ENCODE measurements at regions not wholly inside any gene's neighbourhood (a gene's known extent, or its start where the extent isn't known, plus 50 kb on each side); places are given as distances from the start of the nearest gene placed in this dataset.

DNA sequence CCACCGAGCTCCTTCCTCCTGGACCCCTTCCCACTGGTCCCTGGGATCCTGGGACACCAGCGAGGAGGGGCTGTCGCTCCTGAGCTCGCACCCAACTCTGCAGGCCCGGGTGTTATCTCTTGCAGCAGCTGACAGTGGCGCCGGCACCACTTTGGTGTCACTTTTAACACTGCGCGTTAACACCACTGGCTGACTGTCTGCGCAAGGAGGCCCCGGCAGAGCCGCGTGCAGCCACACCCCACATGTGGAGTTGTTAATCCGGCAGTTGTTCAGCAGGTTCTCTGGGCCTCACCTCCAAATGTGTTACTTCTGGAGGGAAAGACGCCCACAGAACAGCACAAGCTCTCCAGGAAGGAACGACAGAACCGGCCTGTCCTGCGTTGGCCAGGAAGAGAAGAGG, 155.0 kb upstream of the GLI2 start:
- H3K4me3 ChIP-seq (replicated peaks; ENCODE audit: low read depth, low read length), result no peak overlapping the region
- TF ChIP-seq, protein P1, sequence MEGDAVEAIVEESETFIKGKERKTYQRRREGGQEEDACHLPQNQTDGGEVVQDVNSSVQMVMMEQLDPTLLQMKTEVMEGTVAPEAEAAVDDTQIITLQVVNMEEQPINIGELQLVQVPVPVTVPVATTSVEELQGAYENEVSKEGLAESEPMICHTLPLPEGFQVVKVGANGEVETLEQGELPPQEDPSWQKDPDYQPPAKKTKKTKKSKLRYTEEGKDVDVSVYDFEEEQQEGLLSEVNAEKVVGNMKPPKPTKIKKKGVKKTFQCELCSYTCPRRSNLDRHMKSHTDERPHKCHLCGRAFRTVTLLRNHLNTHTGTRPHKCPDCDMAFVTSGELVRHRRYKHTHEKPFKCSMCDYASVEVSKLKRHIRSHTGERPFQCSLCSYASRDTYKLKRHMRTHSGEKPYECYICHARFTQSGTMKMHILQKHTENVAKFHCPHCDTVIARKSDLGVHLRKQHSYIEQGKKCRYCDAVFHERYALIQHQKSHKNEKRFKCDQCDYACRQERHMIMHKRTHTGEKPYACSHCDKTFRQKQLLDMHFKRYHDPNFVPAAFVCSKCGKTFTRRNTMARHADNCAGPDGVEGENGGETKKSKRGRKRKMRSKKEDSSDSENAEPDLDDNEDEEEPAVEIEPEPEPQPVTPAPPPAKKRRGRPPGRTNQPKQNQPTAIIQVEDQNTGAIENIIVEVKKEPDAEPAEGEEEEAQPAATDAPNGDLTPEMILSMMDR (IDR thresholded peaks at IDR 0.05; ENCODE audit: low read length, missing control alignments), result no peak
- no peak for DNase-seq (ENCODE audit: low read depth)

DNA sequence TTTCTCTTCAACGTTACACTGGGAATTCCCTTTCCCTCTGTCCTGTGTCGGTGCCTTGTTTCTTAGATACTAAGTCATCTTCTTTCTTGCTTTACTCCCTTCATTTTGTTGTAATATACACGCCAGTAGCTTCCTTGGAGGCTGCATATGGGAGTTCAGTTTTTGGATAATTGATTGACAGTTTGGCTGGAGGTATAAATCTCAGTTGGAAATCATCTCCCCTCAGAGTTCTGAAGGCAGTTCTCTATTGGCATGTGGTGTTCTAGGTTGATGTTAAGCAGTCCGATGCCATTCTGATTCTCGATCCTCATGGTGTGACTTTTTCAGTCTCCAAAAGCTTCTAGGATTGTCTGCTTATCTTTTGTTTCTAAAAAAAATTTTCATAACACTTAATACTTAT, 152.5 kb upstream of the GLI2 start:
- no peak for DNase-seq (ENCODE audit: low read depth)
- no peak overlapping the region for H3K4me3 ChIP-seq (replicated peaks; ENCODE audit: low read depth, low read length)
- TF ChIP-seq, protein P1 (IDR thresholded peaks at IDR 0.05; ENCODE audit: low read length, missing control alignments), result no peak

DNA sequence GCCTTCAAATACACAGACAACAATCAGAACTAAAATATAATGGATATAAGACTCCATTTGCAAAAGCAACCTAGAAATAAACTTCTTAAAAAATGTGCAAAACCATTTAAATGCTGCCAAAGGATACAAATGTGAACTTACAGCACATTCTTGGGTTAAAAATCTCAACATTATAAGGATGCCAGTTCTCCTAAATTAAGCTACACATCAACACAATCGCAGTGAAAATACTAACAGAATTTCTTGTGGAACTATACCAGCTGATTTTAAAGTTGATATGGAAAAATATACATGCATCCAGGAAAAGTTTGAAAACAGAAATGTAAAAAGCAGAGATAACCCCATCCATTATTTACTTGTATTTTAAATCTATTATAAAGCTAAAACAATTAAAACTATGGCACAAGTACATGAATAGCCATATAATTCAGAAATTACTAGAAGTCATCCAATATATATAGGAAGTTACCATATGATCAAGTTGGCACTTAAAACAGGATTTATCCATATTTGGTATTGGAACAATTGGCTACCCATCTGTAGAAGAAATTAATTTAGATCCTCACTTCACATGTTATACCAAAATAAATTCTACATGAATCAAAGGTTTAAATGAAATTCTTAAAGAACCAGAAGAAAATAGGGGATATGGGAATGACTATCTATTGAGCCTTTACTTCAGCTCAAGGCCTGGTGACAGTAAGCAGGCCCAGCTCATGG, 151.7 kb upstream of the GLI2 start:
- TF ChIP-seq, protein P1 (IDR thresholded peaks at IDR 0.05; ENCODE audit: low read length, missing control alignments), result no peak
- DNase-seq (ENCODE audit: low read depth), result no peak
- H3K4me3 ChIP-seq (replicated peaks; ENCODE audit: low read depth, low read length), result no peak overlapping the region

DNA sequence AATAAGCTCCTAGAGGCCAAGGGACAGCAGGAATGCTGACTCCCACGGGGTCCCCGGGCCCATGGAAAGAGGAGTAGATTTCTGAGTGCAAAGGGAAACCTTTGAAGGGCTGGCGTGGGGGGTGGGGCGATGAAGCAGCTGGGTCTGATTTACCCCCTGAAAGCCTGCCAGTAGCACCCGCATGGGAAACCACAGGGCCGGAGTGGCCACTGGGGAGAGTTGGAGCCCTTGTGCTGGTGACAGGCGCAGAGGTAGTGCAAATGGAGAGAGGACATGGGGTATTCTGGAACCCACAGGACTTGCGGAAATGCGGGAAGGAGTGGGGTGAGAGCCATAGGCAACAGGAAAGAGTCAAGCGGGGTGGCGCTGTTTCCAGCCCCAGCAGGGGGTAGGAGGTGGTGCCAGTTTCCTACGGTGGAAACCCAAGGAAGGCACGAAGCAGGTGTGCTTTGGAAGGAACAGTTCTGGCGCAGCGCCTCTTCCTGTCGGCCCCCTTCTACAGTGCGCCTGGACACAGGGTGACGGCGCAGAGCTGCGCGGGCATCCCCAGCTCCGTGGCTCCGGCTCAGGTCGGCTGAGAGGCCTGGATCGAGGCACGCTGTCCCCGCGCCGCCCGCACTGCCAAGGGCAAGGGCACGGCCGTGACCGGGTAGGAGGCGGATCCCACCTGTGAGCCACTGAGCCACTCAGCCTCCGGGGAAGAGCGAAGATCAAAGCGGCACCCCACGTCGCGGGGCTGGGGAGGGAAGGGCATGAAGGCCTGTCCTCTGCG, 149.0 kb upstream of the GLI2 start:
- no peak for DNase-seq (ENCODE audit: low read depth)
- TF ChIP-seq, protein P1 (IDR thresholded peaks at IDR 0.05; ENCODE audit: low read length, missing control alignments), result no peak
- no peak overlapping the region for H3K4me3 ChIP-seq (replicated peaks; ENCODE audit: low read depth, low read length)

DNA sequence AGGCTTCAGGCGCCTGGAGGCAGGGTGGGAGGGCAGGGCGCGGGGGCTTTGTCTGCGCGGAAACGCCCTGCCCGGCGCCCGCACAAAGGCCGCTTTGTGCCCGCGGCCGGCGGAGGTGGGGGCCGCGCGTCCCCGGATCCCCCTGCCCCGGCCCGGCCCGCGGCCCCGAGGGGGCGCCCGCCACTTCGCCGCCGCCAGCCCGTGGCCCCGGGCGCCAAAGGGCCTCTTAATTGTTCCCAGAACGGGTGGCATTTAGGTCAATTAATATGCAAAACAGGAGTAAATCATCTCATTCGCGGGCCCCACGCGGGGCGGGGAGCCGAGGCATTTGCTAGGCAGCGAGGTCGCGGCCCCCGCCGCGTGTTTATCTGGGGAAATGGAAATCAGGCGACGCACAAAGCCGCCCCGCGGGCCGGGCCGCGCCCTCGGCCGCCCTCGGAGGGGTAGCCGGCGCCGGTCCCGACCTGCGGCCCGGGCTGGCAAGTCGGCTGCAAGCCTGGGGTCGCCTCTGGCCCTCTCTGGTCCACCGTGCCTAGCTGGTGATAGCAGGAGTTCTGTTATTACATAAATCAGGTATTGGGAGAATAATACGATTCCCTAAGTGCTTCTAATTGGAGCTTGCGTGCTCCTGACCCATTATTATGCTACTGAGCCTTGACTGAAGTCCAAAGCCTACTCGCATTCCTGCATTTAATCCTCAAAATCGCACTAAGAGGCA, 148.2 kb upstream of the GLI2 start:
- TF ChIP-seq, protein P1 (IDR thresholded peaks at IDR 0.05; ENCODE audit: low read length, missing control alignments), result no peak
- DNase-seq (ENCODE audit: low read depth), result no peak
- no peak overlapping the region for H3K4me3 ChIP-seq (replicated peaks; ENCODE audit: low read depth, low read length)

DNA sequence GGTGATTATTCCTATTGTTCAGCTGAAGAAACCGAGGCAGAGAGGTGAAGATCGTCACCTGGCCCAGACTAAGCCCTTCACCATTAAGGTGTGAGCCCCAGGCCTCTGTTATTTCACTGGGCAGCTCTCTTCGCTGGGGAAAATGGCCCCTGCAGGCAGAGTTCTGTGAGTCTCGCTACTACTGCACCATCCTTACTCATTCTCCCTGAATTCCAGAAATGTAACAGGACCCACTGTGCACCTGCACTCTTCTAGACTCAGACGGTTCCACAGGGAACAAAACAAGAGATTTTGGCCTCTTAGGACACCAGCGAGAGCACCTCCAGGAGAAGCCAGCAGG, 147.7 kb upstream of the GLI2 start:
- TF ChIP-seq, protein P1 (IDR thresholded peaks at IDR 0.05; ENCODE audit: low read length, missing control alignments), result no peak
- no peak overlapping the region for H3K4me3 ChIP-seq (replicated peaks; ENCODE audit: low read depth, low read length)
- no peak for DNase-seq (ENCODE audit: low read depth)
